GM19463 (cell line): ENCODE measurements at regions not wholly inside any gene's neighbourhood (a gene's known extent, or its start where the extent isn't known, plus 50 kb on each side); places are given as distances from the start of the nearest gene placed in this dataset.

ENCODE experiments used
- ATAC-seq: cut with Tn5 transposase; IDR thresholded peaks from one replicate; pipeline ENCODE4 v1.9.1; 2021; ENCODE audit warnings: mild to moderate bottlenecking, moderate library complexity; ENCODE audit not compliant: unreplicated experiment

DNA sequence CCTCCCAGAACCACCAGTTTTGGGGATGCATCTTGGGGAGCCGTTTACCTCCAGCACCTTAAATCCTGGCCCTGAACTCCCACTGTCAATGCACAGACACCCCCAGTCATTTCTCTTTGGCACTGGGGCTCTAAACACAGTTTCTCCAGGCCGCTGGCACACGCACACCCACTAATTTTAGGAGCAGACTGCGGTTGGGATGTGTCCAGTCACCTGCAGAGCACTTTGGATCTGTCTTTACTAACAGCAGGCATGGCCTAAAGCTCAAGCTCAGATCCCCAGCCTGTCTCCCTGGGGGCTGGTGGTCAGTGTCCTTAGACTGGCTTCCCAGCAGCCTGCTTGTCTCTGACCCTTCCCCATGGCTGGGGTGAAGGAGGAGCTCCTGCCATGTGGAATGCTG lies 49.9 kb downstream of the SYNE3 start:
- no peak for ATAC-seq

DNA sequence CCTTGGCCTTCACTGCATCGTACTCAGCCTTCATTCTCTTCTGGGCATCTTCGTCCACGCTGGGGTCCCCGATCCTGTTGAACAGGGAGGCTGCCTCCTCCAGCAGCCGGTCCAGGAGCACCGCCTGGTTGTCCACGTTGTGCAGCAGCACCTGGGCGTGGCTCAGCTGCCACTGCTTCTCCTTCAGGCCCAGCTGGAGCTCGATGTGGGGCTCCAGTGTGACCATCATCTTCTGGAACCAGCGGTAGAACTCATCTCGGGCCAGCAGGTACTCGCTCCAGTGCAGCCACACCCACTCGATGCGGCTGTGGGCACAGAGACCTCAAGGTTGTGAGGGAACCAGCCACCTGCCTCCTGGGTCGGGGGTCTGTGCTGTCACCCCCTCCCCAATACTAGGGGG lies 50.5 kb downstream of the SYNE3 start:
- no peak for ATAC-seq

DNA sequence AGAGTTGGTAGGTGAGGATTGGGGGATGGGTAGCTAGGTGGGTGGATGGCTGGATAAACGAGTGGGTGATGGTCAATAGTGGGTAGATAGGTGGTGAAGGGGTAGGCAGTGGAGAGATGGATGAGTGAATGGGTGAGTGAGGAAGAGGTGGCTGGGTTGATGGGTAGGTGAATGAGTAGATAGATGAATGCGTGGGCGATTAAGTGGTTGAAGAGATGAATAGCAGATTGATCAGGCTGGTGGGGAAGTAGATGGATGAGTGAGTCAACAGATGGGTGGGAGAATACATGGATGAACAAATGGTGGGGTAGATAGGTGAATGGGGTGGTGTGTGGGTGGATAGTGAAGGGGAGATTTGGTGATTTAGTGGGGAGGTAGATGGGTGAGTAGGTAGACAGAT lies 51.1 kb downstream of the SYNE3 start:
- no peak for ATAC-seq

DNA sequence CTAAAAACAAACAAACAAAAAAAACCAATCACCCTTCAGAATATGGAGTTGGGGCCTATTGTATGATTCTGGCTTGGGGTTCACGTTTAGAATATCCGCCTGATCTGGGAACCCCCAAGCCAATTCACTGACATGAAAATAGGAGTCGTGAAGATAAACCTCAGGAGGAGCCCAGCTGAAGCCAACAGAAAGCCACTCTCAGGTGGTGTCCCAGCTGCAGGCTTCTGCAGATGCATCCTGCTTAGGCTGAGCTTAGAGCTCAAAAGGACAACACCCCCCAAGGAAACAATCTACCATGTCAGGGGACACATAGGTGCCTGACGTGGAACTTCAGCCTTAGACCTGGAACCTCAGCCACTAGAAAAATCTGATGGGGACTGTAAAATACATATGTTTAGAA lies 51.9 kb downstream of the SYNE3 start:
- ATAC-seq: no peak

DNA sequence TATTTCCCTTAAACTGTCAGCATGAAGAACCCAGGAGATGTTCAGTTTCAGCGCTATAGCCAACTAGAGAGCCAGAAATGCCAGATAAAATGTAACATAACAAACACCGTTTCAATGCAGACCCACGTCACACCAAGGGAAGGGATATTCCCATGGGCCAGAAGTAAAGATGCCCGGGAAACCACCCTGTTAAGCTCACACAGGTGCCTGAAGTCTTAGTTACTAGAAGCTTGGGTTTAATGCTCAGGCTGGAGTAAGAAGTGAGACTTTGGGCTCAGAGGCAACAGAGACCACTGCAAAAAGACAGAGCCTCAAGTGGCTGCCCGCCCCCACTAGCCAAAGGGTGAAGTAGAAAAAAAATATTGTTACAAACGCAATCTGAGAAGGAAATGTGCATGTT lies 52.3 kb downstream of the SYNE3 start:
- ATAC-seq: no peak

DNA sequence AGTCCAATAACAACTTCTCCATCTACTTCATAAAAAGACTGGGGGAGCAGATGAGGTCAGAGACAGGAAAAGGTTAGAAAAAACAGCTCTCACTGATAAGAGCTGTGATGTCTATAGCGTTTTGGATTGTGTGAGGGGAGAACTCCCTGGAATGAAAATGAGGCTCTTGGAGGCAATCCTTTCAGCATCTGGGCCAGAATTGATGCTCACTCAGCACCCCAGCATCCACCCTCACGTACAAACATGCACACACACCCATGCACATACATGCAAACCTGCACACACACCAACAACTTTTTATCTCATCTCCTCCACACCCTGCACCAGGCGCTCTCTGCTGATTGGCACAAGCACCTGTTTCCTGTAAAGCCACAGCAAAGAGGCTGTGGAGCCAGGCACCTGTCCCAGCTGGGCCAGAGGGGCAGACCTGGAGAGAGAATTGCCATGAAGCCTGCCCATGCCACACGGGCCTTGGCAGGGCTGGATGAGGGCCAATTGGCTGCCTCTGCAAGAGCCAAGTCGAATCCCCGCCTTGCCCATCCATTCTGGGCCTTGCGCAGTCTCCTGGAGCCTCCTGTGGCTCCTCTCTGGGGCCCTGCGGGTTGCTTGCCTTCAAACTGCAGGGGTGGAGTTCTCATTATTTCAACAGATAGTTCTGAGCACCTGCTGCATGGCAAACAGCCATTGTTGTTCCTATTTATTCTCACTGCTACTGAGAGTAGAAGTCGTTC lies 53.1 kb downstream of the SYNE3 start:
- ATAC-seq: no peak

DNA sequence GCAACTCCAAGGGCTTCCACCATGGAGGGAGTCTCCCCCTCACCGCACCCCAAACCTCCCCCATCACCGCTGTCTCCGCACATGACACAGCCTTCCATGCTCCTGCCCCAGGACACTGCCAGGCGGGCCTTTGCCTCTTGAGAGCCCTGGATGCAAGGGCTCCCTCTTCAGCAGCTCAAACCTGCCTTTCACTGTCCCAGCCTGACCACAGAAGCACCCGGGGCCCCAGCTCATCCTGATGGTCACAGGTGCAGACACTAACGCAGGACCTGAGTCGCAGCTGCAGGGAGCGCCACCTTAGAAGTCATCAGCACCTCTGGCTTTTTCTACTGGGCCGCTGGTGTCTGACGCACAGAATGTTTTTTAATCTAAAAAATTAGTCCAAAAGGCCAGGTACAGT lies 54.0 kb downstream of the SYNE3 start:
- no peak for ATAC-seq

DNA sequence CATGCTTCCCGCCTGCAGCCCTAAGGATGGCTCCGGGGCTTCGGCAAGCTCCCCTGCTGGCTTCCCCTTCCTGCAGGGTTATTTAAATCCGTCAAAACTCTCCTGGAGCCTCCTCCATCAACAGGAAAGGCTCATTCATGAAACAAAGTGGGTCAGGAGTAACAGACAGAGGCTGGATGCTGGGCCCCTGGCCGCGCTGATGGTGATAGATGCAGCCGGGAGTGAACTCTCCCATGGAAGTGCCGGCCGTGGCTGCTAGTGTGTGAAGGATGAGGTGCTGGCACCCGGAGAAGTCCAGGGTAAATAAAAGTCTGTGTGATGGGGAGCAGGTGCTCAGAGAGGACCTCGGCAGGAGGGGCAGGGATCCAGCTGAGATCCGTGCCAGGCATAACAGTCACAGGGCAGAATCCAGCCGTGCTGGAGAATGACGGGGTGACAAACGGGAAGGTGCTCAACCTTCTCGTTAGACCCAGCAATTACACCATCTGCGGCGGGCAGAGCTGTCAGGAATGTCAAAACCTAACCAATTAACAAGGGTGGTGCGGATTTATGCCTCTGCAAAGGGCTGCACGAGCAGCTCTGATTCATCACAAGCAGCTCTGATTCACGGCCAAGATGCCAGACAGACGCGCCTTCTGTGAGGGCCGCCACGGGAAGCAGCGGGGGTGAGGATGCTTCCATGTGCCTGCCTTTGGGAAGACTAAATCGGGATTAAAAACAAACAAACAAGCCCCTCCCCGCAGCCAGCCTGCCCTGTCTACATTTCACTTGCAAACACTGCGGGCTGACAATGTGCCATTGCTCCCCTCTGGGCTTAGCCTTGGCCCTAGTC lies 55.6 kb downstream of the SYNE3 start:
- ATAC-seq: no peak

DNA sequence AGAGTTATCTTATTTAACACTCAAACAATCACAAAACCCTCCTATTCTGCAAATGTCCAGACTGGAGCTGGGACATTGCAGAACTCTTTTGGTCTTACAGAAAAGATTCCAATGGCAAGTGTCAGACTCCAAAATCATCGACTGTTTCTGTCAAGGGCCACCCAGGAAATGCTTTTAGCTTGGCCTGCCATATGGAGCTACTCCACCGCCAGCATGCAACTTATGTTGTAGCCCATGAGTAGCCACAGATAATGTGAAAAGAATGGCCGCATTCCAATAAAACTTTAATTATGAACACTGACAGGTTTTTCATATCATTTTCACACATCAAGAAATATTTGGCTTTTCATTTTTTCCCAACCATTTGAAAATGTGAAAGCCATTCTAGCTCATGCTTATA lies 57.5 kb downstream of the SYNE3 start:
- no peak for ATAC-seq

DNA sequence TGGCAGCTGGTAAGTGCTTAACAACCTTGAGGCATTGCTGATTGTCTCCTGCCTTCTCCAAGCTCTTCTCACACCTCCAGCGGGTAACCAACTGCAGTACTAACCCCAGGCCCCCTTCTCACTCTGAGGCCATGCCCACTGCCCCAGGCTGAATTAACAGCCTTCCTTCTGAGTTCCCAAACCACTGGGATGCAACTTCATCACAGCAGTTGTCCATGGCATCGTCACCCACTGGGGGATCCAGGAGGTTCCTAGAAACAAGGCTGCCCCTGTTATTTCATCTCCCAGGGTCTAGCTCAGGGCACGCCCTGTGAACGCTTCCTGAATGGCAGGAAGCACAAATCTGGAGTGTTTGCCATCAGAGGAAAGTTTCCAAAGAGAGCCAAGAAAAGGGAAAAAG lies 58.0 kb downstream of the SYNE3 start:
- ATAC-seq: no peak

DNA sequence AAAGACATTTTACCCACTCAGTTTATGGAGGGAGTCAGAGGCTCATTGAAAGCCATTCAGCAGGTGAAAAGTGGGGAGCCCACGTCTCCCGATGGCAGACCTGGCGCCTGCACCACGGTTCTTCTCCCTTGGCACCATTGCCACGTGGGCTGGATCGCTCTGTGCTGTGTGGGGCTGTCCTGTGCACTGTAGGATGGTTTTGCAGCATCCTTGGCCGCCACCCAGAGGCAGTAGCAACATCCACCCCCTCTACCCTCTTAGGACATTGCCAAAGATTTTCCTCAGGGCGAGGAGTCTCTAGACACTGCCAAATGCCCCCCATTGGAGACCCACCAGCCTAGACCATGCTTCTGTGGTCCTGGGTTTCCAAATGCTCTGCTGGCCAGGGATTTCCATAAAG lies 60.2 kb downstream of the SYNE3 start:
- no peak for ATAC-seq

DNA sequence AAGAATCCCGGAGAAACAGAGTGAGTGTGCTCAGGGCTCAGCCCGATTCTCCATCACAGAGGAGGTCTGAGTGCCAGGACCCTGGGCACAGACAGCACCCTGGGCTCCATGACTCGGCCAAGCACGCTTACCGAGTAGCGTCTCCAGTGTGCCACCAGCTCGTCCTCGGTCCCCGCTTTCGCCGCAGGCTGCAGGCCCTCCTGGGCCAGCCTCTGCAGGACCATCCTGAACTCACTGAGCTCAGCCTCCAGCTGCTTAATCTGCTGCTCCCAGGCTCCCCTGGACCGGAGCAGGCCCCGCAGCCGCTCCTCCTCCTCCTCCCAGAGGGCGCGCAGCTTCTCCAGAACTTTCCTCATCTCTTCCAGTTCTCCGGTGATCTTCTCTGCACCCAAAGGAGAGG lies 61.2 kb downstream of the SYNE3 start:
- no peak for ATAC-seq

DNA sequence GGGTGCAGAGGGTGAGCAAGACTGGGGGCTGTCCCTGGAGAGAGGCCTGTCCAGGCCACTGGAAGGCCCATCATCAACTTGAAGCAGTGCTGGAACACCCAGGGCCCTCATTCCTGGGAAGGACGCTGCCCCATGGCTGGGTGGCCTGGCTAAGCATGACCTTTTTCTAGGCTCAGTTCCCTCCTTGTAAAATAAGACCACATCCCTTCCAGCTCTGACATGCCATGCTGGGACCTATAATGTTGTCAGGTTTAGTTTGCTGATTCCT lies 62.8 kb downstream of the SYNE3 start:
- ATAC-seq: no peak

DNA sequence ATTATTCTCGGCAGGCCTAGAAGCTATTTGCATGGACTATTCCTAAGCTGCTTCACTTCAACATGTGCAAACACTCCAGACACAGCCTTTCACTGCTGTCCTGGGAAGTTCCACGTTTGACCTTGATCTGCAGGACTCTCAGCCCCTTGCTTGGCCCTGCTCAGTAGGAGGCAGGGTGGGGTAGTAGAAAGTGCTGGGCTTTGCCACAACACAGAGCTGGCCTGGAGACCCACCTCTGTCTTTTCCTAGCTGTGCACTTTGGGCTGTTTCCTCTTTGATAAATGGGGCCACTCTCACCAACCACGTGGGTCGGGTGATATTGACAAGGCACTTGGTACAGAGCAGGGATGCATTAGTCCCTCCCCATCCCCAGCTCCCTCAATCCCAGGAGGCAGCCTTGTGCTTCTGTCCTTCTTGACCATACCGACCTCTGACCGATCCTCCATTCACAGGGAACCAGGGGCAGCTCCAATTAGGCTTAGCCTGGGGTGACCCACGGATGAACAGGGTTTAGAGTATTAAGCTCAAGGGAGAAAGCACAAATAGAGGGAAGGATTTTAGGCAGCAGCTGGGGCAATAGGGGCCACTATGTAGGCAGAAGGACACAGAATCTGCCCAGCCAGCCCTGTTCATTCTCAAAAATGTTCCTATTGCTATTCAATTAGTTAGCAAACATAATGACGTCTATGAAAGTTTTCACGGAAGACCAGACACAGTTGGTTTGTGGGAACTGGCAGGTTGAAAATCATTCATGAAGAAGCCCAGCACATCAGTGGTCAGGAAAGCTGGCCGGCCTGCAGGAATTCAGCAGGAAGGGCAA lies 63.3 kb downstream of the SYNE3 start:
- ATAC-seq: no peak

DNA sequence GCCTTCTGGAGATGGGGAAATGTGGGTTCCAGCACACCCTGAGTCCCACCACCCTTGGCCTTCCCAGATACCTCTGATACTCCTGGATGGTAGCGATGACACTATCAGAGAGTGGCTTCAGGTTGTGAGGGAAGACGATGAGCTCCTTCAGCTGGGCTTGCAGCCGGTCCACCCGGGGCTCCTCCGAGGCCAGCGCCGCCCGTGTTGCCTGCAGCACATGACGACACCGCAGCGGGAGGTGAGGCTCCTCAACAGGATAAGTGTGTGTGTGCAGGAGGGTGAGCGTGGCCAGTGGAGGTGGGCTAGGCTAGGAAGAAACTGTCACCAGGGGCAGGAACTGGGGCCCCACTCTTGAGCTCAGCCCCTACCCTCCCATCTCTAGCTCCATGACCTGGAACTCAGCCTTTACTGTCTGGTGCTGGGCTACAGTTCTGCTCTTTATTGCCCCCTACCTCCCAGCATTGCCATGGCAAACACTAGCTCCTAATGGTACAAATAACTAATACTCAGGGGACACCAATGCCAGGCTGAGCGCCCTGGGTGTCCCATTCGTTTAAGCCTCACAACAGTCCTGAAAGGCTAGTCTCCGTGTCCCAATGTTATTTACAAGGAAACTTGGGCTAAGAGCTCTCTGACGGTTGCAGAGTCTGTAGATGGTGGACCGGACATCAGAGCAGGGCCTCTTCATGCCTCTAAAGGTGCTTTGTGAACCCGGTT lies 64.1 kb downstream of the SYNE3 start:
- ATAC-seq: no peak

DNA sequence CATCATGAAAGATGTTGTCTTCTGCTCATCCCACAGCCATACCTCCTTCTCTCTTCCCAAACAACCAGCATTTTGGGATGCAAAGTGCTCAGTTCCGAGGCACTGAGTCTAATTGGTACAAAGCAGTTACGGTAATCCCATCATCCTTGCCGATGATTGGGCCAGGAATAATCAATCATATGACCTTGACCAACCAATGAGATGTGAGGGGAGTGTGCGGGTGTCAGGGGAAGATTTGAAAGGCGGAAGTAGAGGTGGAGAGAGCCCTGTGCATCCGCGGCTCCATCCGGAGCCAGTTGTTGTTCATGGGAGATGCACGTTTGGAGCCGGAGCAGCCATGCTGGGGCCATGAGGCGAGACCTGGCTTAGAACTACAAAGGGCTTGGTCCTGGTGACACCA lies 67.3 kb downstream of the SYNE3 start:
- ATAC-seq: no peak

DNA sequence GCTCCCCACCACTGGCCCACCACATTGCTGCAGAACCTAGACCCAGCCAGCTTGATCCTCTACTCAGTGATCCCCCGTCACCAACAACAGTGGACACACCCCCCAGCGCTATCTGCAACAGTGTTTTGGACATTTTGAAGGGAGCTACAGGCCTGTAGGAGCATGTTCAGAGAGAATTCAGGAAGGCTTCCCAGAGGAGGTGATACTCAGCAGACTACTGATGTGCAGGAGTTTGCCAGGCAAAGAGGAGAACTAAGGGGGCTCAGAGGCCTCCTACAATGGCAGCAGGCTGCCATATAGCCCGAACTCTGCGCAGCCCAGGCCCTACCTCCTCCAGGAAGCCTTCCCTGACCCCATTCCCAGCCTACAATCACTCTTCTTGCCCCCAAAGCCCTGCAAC lies 70.0 kb downstream of the SYNE3 start:
- ATAC-seq: no peak

DNA sequence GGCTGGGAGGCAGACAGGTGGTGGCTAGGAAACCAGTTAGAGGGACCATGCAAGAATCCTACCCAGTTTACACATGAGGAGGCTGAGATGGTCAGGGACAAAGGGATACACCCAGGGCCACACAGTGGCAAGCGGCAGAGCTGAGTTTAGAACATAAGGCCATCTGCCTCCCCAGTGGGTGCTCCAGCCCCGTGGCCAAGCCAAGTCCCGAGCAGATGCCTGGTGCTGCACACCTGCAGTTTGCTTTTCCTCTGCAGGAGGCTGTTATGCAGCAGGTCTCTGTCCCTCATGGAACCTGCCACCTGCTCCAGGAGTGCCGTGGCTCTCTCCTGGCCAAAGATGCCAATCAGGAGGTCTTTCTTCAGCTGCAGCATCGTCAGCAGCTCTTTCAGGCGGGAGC lies 70.8 kb downstream of the SYNE3 start:
- no peak for ATAC-seq

DNA sequence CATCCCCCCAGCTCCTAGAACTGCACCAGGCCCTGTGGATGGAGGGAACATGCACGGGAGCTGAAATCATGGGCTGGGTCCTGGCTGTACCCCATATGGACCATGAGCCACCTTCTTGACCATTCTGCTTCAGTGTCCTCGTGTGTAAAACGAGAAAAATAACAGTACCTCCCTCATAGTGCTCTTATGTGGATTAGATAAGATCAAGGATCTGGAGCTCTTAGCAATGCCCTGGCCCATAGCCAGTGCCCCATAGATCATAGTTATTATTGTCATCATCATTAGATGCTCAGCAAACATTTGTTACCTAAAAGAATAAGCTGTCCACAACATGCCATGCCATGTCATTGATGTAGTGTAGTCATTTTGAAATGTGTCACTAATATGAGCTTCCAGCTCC lies 71.3 kb downstream of the SYNE3 start:
- no peak for ATAC-seq

DNA sequence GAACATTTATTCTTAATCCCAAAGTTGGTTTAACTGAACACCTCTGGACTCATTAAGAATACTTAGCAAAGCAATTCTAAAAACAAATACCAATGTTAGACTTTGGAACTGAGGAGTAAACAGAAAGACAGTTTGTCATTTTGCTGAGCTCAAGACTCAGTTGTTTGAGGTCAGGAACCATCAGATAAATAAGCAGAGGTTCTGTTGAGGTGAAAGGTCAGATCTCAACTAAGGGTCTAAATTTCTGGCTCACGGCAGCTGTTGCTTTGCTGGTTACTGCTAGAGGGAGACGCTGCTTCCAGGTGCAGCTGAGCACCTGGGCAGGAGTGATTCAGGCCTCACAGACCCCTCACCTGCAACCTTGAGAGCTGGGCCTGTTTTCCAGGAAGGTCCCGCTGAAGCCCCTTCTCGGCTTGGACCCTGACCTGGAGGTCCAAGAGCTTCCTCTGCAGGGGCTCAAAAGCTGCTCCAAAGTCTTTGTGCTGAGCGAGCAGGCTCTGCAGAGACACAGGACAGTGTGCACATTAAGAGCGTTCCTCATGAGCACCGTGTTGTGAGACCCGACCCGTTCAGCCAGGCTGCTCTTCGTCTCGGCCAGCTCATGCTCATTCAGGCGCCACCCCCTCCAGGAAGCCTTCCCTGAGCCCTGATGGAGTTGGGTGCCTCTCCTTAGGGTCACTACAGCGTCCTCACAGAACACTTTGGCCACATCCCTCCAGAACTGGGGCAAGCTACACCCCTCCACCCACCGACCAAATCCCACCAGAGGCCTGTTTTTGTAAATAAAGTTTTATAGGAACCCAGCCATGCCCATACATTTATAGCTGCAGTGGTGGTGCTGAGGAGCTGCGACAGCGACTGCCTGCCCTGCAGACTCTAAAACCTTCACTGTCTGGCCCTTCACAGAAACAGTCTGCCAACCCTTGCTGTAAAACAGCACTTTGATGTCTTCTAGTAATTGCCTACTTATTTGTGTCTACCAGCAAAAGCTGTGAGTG lies 72.0 kb downstream of the SYNE3 start:
- ATAC-seq: no peak
